Islet precursor cell (in vitro differentiated cells): ENCODE measurements at regions not wholly inside any gene's neighbourhood (a gene's known extent, or its start where the extent isn't known, plus 50 kb on each side); places are given as distances from the start of the nearest gene placed in this dataset.
A peak's percentile ranks its signal among the peaks of the same experiment; 100 is the strongest.

Experiments
- DNase-seq: peaks from one replicate; pipeline ENCODE4 v3.0.0-alpha.2; 2018

GRCh38 chr9:19992556-19992955 is 203.7 kb upstream of the SLC24A2 start:
- no peak for DNase-seq

DNA sequence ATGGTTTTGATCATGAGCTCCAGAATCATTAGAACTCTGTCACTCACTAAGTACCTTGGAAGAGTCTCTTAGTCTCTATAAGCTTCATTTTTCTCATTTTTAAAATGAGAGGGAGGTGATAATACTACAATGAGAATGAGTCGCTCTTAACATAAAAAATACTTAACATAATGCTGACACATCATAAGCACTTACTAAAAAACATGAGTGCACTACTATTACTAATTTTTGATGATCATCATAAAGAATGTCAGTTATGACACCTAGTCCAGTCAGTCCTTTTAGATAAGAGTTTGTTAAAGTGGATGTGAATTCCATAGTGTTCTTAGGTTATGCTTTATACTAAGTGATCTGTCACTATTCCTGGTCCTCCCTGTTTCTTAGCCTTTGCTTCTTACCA is 200.4 kb upstream of the SLC24A2 start:
- no peak for DNase-seq

DNA sequence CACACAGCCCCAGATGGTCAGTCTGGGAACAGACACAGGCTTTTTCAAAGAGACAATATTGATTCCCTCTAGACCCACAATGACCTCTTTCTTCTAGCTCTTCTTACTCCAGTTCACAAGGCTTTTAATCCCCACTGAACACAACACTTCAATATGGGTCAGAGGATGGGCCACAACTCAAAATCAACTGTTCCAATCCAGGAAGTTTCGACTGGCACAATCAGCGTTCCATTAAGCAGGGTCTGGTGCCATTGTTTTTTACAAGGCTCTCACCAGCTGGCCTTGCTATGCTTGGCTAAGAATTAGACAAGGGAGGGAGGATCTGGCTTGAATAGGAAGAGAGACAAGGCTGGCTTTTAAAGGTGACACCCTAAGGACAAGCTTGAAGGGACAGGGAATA is 199.4 kb upstream of the SLC24A2 start:
- no peak for DNase-seq

- no peak for DNase-seq
Observed at GRCh38 chr9:19985081-19985480, 196.2 kb upstream of the SLC24A2 start.

GRCh38 chr9:19976226-19976625 is 187.4 kb upstream of the SLC24A2 start:
- no peak for DNase-seq

DNA sequence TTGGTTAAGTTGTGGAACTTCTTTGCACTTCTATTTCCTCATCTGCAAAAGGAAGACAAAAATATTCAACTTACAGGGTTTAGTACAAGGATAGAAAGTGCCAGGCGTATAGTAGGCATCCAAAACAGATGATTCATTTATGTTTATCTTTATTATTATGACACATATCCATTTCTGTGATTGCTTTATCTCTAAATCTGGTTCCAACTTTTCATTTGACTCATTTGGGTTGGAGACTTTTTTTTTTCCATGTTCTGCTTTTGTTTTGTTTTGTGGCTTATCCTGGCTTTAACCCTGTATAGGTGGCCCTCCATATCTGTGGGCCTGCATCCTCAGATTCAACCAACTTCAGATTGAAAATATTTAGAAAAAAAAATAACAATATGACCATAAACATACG is 186.7 kb upstream of the SLC24A2 start:
- no peak for DNase-seq

- DNase-seq = no peak
Observed at GRCh38 chr9:19969721-19970120, 180.9 kb upstream of the SLC24A2 start.

DNA sequence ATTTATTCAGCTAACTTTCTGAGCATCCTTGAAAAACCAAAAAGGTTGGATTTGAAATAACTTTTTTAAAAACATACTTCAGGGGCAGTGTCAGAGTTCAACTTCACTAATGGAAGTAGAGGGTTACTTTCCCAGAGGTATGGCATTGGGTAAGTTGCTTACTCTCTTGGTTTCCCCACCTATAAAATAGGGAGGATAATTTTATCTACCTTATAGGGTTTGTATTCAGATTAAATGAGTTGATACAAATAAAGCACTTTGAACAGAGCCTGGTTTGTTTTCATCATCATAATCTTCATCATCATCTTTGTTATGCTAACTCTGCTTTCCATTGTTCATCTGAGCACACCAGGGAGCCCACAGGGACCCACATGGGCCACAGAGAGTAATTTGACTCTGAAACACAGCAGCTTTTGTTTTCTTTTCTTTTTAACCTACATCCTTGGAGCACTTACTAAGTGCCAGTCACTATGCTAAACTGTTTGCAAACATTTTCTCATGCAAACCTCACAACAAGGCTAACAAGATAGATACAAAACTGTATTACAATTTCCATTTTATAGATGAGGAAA is 179.1 kb upstream of the SLC24A2 start:
- DNase-seq = no peak

GRCh38 chr9:19967216-19967887 is 178.5 kb upstream of the SLC24A2 start:
- no peak for DNase-seq

DNA sequence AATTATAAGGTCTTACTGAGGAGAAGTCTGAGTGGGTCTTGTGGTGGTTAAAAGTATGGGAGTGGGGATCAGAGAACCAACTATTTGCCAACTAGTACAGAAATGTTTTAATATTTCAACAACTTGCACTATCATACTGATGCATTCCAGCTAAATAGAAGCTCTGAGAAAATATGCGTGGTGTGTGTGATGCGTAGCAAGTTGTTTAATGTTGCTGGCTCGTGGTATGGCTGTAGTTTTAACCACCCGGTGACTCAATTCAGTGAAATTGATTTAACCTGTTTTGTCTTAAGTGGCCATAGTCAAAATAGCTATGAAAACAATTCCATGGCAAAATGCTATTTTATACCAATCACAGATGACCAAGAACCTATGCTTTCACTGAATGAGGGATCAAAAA is 176.5 kb upstream of the SLC24A2 start:
- no peak for DNase-seq

DNA sequence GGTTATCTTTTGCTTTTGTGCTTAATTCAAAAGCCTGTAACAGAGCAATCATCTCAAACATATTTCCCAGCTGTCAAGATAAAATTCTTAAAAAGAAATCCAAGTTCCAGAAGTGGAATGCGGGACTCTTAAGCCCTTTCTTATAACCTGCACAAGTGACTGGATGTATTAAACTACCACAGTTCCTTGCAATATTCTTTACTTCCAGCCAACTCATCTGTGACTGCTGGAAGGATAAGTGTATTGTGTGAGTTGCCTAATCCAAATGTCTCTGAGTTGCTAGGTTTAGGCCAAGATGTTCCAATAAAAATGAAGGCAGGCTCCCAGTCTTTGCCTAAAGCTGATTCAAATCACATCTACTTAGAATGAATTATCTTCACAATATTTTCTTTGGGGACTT is 159.2 kb upstream of the SLC24A2 start:
- DNase-seq = no peak

GRCh38 chr9:19946441-19947109 is 157.7 kb upstream of the SLC24A2 start:
- DNase-seq = peak; percentile 84

GRCh38 chr9:19941874-19942273 is 153.0 kb upstream of the SLC24A2 start:
- DNase-seq = no peak

DNA sequence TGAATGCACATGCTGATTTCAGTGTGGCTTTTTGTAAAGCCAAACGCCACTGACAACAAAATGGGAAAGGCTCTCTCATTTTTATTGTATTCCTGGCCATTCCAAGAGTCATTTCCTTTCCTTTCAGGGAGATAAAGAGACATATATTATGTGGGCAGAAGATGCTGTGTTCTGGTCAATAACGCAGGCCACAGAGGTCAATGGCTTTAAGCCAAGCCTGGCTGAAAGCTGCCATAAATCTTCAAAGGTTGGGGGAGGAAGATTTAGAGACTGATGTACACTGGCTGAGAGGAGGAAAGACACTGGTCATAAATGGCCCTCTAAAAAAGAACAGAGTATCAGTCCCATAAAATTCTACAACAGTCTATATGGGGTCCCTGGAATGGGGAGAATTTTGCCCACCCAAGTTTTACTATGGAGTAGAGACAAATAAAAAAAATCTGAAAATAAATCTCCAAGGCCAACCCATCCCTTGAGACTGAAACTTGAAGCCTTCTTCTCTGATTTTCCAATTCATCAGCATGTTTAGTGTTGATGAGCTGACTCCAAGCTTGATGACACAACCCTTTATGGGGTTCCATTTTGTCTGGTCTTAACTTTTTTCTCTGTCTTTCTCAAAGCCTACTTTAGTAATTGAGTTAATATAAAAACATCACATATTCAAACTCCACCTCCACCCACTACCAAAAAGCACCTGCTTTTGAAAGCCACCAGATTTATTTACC is 152.1 kb upstream of the SLC24A2 start:
- peak; percentile 73 for DNase-seq

GRCh38 chr9:19939734-19940278 is 151.0 kb upstream of the SLC24A2 start:
- DNase-seq = no peak

GRCh38 chr9:19938990-19939733 is 150.3 kb upstream of the SLC24A2 start:
- no peak for DNase-seq

DNA sequence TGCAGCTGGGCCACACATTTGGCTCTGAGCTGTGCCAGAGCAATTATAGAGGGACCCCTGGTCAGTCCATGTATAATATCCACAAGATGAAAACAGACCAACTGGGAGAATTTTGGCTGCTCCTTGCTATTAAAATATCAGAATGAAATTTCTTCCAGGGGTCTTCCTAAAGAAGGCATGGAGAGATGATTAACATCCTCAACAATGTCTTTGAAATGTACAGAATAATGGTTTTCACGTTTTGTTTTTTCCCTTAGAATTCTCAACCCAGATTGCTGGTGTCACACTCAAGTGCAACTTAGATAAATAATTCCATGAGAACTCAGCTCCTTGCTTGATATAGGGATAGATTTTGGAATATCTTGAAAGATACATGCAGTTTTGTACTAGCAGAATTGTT is 148.3 kb upstream of the SLC24A2 start:
- DNase-seq = no peak

DNA sequence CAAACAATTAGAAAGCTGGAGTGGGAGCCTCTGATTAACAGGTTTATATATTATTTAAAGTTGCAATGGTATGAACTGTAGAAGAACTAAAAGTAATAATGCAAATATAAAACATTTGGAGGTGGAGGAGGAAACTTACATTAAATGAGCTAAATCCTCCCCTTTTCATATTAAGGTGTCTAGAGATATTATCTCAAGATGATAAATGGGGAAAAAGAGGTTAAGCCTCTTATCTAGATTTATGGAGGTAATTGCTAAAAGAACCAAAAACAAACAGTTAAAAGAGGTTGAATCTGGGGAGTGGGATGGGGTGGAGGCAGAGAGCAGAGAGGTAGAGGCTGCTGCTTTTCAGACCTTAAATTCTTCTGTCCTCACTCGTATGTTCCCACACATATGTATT is 147.8 kb upstream of the SLC24A2 start:
- no peak for DNase-seq

GRCh38 chr9:19935422-19935821 is 146.6 kb upstream of the SLC24A2 start:
- DNase-seq = no peak

DNA sequence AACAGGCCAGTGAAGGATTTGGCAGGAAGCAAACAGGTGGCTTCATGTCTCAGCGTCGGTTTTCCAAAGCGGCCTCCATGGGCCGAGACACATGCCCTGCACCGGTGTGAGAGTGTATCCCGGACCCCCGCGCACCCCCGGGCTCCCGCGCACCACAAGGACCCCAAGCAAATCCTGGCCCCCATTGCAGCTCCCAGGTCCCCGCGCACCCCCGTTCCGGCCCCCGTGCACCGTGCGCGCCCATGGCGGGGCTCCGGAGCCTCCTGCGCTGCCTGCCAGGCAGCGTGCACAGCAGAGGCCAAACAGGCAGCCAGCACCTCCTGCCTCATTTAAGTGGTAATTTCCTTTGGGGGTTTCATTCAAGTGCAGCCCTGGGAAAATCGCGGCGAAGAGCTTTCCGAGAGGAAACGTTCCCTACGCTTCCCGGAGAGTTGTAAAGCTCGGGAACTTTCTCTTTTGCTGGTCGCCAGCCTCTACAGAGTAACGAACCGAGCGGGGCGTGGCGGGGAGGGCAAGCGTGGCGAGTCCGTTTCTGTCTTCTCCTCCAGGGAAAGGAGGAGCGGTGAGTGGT is 145.5 kb upstream of the SLC24A2 start:
- DNase-seq = peak; percentile 62

- DNase-seq = no peak
Observed at GRCh38 chr9:19931098-19931890, 142.5 kb upstream of the SLC24A2 start.

GRCh38 chr9:19927560-19927959 is 138.7 kb upstream of the SLC24A2 start:
- DNase-seq = no peak
